CD8-positive, alpha-beta memory T cell (primary cell): ENCODE measurements at regions not wholly inside any gene's neighbourhood (a gene's known extent, or its start where the extent isn't known, plus 50 kb on each side); places are given as distances from the start of the nearest gene placed in this dataset.

ENCODE experiments used
- CTCF ChIA-PET: fragments of 350-600 bp; sonication (Branson Sonifier 250); formaldehyde crosslinking; loops from one replicate; lab custom pipeline; 2021; ENCODE audit warnings: antibody characterized with exemption; lab: Charles Lee
- POLR2A ChIA-PET: fragments of 350-600 bp; sonication (Branson Sonifier 250); formaldehyde crosslinking; loops from one replicate; lab custom pipeline; 2021; ENCODE audit warnings: antibody characterized with exemption; lab: Charles Lee
- DNase-seq, 5 donors: peaks; one replicate each; pipeline versions ENCODE4 v3.0.0 to v3.0.0-alpha.2; 2020 to 2022; ENCODE audit warnings: mixed read lengths in 1 of 5
- H3K27ac ChIP-seq: one replicate; pipeline ENCODE4 v1.7.0; 2013; ENCODE audit warnings: low read depth, mild to moderate bottlenecking, low read length, moderate library complexity
- H3K27me3 ChIP-seq: 2 replicates; pipeline ENCODE4 v1.7.0; 2013; ENCODE audit warnings: low read length, mild to moderate bottlenecking; ENCODE audit not compliant: insufficient read depth, poor library complexity, severe bottlenecking
- H3K36me3 ChIP-seq: 2 replicates; pipeline ENCODE4 v1.7.0; 2013; ENCODE audit warnings: mild to moderate bottlenecking, low read length, moderate library complexity; ENCODE audit not compliant: insufficient read depth
- H3K4me1 ChIP-seq: 2 replicates; pipeline ENCODE4 v1.7.0; 2013; ENCODE audit warnings: mild to moderate bottlenecking, low read length, moderate library complexity; ENCODE audit not compliant: insufficient read depth
- H3K4me3 ChIP-seq: 2 replicates; pipeline ENCODE4 v1.7.0; 2013; ENCODE audit warnings: mild to moderate bottlenecking, low read length
- H3K9me3 ChIP-seq: 2 replicates; pipeline ENCODE4 v1.7.0; 2013; ENCODE audit warnings: mild to moderate bottlenecking, low read length
- H3K27ac Mint-ChIP-seq, 8 donors: one replicate each; pipeline ENCODE4 v1.8.0; 2020 to 2021; ENCODE audit warnings: mixed read lengths in 8 of 8, mild to moderate bottlenecking in 6 of 8, inconsistent platforms in 3 of 8, moderate library complexity in 3 of 8
- H3K27me3 Mint-ChIP-seq, 2 donors: one replicate each; pipeline ENCODE4 v1.8.0; 2020 to 2021; ENCODE audit warnings: mixed read lengths in 2 of 2, mild to moderate bottlenecking in 1 of 2, moderate library complexity in 1 of 2
- H3K36me3 Mint-ChIP-seq, 3 donors: one replicate each; pipeline ENCODE4 v1.8.0; 2020 to 2021; ENCODE audit warnings: mixed read lengths in 3 of 3, inconsistent platforms in 1 of 3, mild to moderate bottlenecking in 1 of 3
- H3K4me1 Mint-ChIP-seq, 3 donors: one replicate each; pipeline ENCODE4 v1.8.0; 2020 to 2021; ENCODE audit warnings: mixed read lengths in 3 of 3, inconsistent platforms in 1 of 3, mild to moderate bottlenecking in 1 of 3
- H3K4me3 Mint-ChIP-seq, 7 donors: one replicate each; pipeline ENCODE4 v1.8.0; 2020 to 2021; ENCODE audit warnings: mixed read lengths in 7 of 7, mild to moderate bottlenecking in 6 of 7, moderate library complexity in 4 of 7, inconsistent platforms in 2 of 7
- H3K9me3 Mint-ChIP-seq, 5 donors: one replicate each; pipeline ENCODE4 v1.8.0; 2020 to 2022; ENCODE audit warnings: mixed read lengths in 5 of 5, mild to moderate bottlenecking in 3 of 5, moderate library complexity in 2 of 5, inconsistent platforms in 1 of 5

- H3K9me3 Mint-ChIP-seq = peaks cover 22 to 30% (median 26%) of the 10 kb centered on the region in 5 donors
- H3K4me3 ChIP-seq = no peak overlapping the region
- ChIA-PET CTCF (no interaction called here), POLR2A (no interaction called here)
- no peaks in the 10 kb centered on the region for H3K9me3 ChIP-seq
- H3K27me3 ChIP-seq = no peaks in the 10 kb centered on the region
- H3K36me3 ChIP-seq = no peaks in the 10 kb centered on the region
- peaks cover 0 to 4% (median 0%) of the 10 kb centered on the region in 3 donors for H3K36me3 Mint-ChIP-seq
- no peak overlapping the region for H3K27ac ChIP-seq
- no peak overlapping the region for H3K27ac Mint-ChIP-seq
- H3K4me1 ChIP-seq = no peaks in the 10 kb centered on the region
- no peak overlapping the region for H3K4me3 Mint-ChIP-seq
- DNase-seq = no peak
- peaks cover 7 to 26% of the 10 kb centered on the region in 2 donors for H3K27me3 Mint-ChIP-seq
- H3K4me1 Mint-ChIP-seq = peaks cover 0 to 7% (median 3%) of the 10 kb centered on the region in 3 donors
Observed at GRCh38 chr15:38154255-38154654, 98.4 kb upstream of the SPRED1 start.

- peaks cover 0 to 4% (median 0%) of the 10 kb centered on the region in 3 donors for H3K36me3 Mint-ChIP-seq
- Histone ChIP-seq H3K27ac (no peak overlapping the region), H3K4me3 (no peak overlapping the region), H3K27me3 (no peaks in the 10 kb centered on the region), H3K4me1 (no peaks in the 10 kb centered on the region), H3K9me3 (no peaks in the 10 kb centered on the region), H3K36me3 (no peaks in the 10 kb centered on the region)
- ChIA-PET POLR2A (no interaction called here), CTCF (no interaction called here)
- DNase-seq = no peak
- no peak overlapping the region for H3K4me3 Mint-ChIP-seq
- no peak overlapping the region for H3K27ac Mint-ChIP-seq
- H3K4me1 Mint-ChIP-seq = peaks cover 0 to under 1% (median 0%) of the 10 kb centered on the region in 3 donors
- peaks cover 7 to 28% of the 10 kb centered on the region in 2 donors for H3K27me3 Mint-ChIP-seq
- H3K9me3 Mint-ChIP-seq = peaks cover 21 to 30% (median 24%) of the 10 kb centered on the region in 5 donors
Observed at GRCh38 chr15:38154837-38155236, 97.8 kb upstream of the SPRED1 start.

DNA sequence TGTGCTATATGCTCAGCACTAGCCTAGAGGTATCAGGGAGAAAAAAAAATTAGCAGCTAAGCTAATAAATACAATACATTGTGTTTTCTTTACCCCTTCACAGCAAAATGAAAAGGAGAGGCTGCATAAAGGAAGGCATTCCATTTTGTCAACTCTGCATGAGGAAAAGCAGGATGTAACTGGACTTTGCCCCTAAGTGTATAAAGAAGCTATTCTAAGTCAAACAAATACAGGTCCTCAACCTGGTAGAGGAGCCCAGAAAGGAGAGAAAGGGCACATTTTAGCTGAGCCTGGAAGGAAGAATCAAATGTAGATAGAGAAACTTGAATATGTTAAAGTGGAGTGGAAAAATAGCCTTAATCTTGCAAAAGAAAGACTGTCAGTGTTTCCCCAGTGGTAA lies 89.0 kb upstream of the SPRED1 start:
- Mint-ChIP-seq H3K27me3 (peaks cover 10 to 31% of the 10 kb centered on the region in 2 donors), H3K36me3 (no peaks in the 10 kb centered on the region), H3K4me1 (no peaks in the 10 kb centered on the region), H3K27ac (no peak overlapping the region), H3K4me3 (no peak overlapping the region), H3K9me3 (no peaks in the 10 kb centered on the region)
- Histone ChIP-seq H3K36me3 (no peaks in the 10 kb centered on the region), H3K27me3 (no peaks in the 10 kb centered on the region), H3K9me3 (no peaks in the 10 kb centered on the region), H3K4me1 (no peaks in the 10 kb centered on the region), H3K27ac (no peak overlapping the region), H3K4me3 (no peak overlapping the region)
- no peak for DNase-seq
- CTCF ChIA-PET = no interaction called here
- POLR2A ChIA-PET = no interaction called here

DNA sequence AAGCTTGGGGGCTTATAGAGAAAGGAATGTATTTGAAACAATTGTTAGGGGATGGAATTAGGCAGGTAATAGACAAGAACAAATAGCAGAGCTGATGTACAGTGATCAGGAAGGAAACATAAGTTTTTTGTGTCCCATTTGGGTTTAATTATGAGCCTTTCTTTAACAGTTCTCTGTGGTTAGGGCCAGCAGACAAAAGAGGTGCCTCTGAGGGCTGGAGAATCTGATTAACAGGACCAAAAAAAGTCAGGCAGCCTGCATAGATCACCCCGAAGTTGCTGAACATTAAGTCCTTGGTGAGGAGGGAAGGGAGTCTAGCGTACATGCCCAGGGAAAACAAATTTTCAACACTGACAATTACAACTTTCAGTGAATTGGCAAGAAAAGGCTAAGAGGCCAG lies 88.6 kb upstream of the SPRED1 start:
- Mint-ChIP-seq H3K4me1 (no peaks in the 10 kb centered on the region), H3K27ac (peak overlapping the region in 1 of 8 donors; percentile 2), H3K4me3 (no peak overlapping the region), H3K36me3 (no peaks in the 10 kb centered on the region), H3K9me3 (no peaks in the 10 kb centered on the region), H3K27me3 (peaks cover 10 to 31% of the 10 kb centered on the region in 2 donors)
- CTCF ChIA-PET = no interaction called here
- Histone ChIP-seq H3K27me3 (no peaks in the 10 kb centered on the region), H3K4me1 (no peaks in the 10 kb centered on the region), H3K27ac (no peak overlapping the region), H3K36me3 (no peaks in the 10 kb centered on the region), H3K4me3 (no peak overlapping the region), H3K9me3 (no peaks in the 10 kb centered on the region)
- POLR2A ChIA-PET = no interaction called here
- DNase-seq = no peak

DNA sequence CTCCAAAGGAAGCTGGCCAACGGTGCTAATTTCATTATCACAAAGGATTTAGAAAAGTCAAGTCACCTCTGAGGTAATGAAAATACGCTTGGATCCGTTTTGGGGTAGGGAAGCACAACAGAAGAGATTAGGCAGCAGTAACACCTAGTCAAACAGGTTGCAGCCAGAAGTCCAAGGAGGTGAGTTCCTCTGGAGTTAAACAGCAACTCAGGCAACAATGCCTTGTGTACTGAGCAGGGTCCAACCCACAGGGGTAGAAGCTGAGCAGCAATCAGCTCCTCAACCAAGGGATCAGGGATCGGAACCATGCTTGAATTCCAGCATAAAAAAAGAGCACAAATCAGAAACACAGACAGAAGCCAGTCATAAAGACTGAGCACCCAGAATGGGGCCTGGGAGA lies 88.1 kb upstream of the SPRED1 start:
- H3K27me3 Mint-ChIP-seq = peaks cover 10 to 31% of the 10 kb centered on the region in 2 donors
- no peak overlapping the region for H3K27ac ChIP-seq
- H3K36me3 Mint-ChIP-seq = no peaks in the 10 kb centered on the region

GRCh38 chr15:38168467-38169070 lies 84.1 kb upstream of the SPRED1 start:
- POLR2A ChIA-PET = no interaction called here
- CTCF ChIA-PET = no interaction called here
- H3K36me3 Mint-ChIP-seq = no peaks in the 10 kb centered on the region

More for the DNA sequence above, 88.1 kb upstream of the SPRED1 start:
- Histone ChIP-seq H3K4me1 (no peaks in the 10 kb centered on the region), H3K27me3 (no peaks in the 10 kb centered on the region), H3K9me3 (no peaks in the 10 kb centered on the region), H3K4me3 (no peak overlapping the region), H3K36me3 (no peaks in the 10 kb centered on the region)
- DNase-seq = no peak
- Mint-ChIP-seq H3K9me3 (no peaks in the 10 kb centered on the region), H3K4me1 (no peaks in the 10 kb centered on the region), H3K27ac (no peak overlapping the region), H3K4me3 (no peak overlapping the region)
- ChIA-PET CTCF (no interaction called here), POLR2A (no interaction called here)

DNA sequence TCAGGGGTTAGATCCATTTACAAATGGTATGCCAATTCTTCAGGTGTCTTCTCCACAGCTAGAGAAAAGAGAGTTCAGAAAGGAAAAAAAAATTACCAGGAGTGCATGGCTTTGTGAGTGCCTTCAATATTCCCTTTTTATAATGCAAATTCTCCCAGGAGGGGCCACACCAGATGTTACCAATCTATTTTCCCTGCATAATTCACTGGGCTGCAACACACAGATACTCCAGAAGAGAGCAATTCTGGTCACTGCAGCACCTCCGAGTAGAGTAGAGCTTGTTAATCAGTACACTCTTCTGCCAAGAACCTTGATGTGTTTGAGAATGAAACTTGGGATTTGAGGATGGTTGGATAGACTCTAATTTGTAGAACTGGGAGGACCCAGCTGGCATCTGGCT lies 80.7 kb upstream of the SPRED1 start:
- no peak overlapping the region for H3K4me3 ChIP-seq
- no peaks in the 10 kb centered on the region for H3K4me1 ChIP-seq
- H3K27ac ChIP-seq = no peak overlapping the region
- Mint-ChIP-seq H3K27ac (no peak overlapping the region), H3K27me3 (peaks cover 5 to 47% of the 10 kb centered on the region in 2 donors), H3K36me3 (no peaks in the 10 kb centered on the region), H3K4me1 (no peaks in the 10 kb centered on the region), H3K4me3 (no peak overlapping the region), H3K9me3 (peaks cover 0 to 2% (median 0%) of the 10 kb centered on the region in 5 donors)
- no peaks in the 10 kb centered on the region for H3K9me3 ChIP-seq
- CTCF ChIA-PET = no interaction called here
- no peak for DNase-seq
- no peaks in the 10 kb centered on the region for H3K36me3 ChIP-seq
- no peaks in the 10 kb centered on the region for H3K27me3 ChIP-seq
- POLR2A ChIA-PET = no interaction called here

More at GRCh38 chr15:38168467-38169070, 84.1 kb upstream of the SPRED1 start:
- no peak overlapping the region for H3K27ac ChIP-seq
- H3K36me3 ChIP-seq = no peaks in the 10 kb centered on the region
- no peak overlapping the region for H3K27ac Mint-ChIP-seq
- no peak overlapping the region for H3K4me3 ChIP-seq
- no peaks in the 10 kb centered on the region for H3K9me3 ChIP-seq
- no peaks in the 10 kb centered on the region for H3K4me1 ChIP-seq
- peaks cover 11 to 26% of the 10 kb centered on the region in 2 donors for H3K27me3 Mint-ChIP-seq
- peaks cover 0 to 2% (median 0%) of the 10 kb centered on the region in 5 donors for H3K9me3 Mint-ChIP-seq
- H3K4me3 Mint-ChIP-seq = no peak overlapping the region
- DNase-seq = no peak
- no peaks in the 10 kb centered on the region for H3K27me3 ChIP-seq
- no peaks in the 10 kb centered on the region for H3K4me1 Mint-ChIP-seq

- no peak overlapping the region for H3K27ac ChIP-seq
- H3K36me3 Mint-ChIP-seq = no peaks in the 10 kb centered on the region
Observed at GRCh38 chr15:38174691-38175090, 77.9 kb upstream of the SPRED1 start.

More at GRCh38 chr15:38174691-38175090, 77.9 kb upstream of the SPRED1 start:
- Histone ChIP-seq H3K36me3 (no peaks in the 10 kb centered on the region), H3K9me3 (no peaks in the 10 kb centered on the region), H3K4me1 (no peaks in the 10 kb centered on the region), H3K27me3 (peaks cover 3% of the 10 kb centered on the region), H3K4me3 (no peak overlapping the region)
- POLR2A ChIA-PET = no interaction called here
- H3K27ac Mint-ChIP-seq = no peak overlapping the region
- peaks cover 0 to 2% (median 0%) of the 10 kb centered on the region in 5 donors for H3K9me3 Mint-ChIP-seq
- H3K4me1 Mint-ChIP-seq = no peaks in the 10 kb centered on the region
- CTCF ChIA-PET = no interaction called here
- DNase-seq = no peak
- H3K4me3 Mint-ChIP-seq = no peak overlapping the region
- peaks cover 13 to 58% of the 10 kb centered on the region in 2 donors for H3K27me3 Mint-ChIP-seq
